Skeletal muscle tissue (tissue), 3 donors: ENCODE measurements at regions not wholly inside any gene's neighbourhood (a gene's known extent, or its start where the extent isn't known, plus 50 kb on each side); places are given as distances from the start of the nearest gene placed in this dataset.

Source experiments
- H3K27ac ChIP-seq: one replicate; pipeline ENCODE4 v1.7.0; 2013; ENCODE audit warnings: mild to moderate bottlenecking, low read depth, low read length, inconsistent platforms
- H3K27me3 ChIP-seq, 3 donors: one replicate each; pipeline ENCODE4 v1.7.0; 2013; ENCODE audit warnings: low read length in 3 of 3; ENCODE audit not compliant: control insufficient read depth in 3 of 3, insufficient read depth in 3 of 3
- H3K36me3 ChIP-seq, 3 donors: one replicate each; pipeline ENCODE4 v1.7.0; 2013; ENCODE audit warnings: low read length in 3 of 3; ENCODE audit not compliant: control insufficient read depth in 3 of 3, insufficient read depth in 3 of 3
- H3K4me1 ChIP-seq, 3 donors: one replicate each; pipeline ENCODE4 v1.7.0; 2013; ENCODE audit warnings: low read length in 3 of 3, mild to moderate bottlenecking in 3 of 3; ENCODE audit not compliant: control insufficient read depth in 3 of 3, insufficient read depth in 3 of 3
- H3K4me3 ChIP-seq, 3 donors: one replicate each; pipeline ENCODE4 v1.7.0; 2013; ENCODE audit warnings: low read length in 3 of 3
- H3K9ac ChIP-seq, 3 donors: one replicate each; pipeline ENCODE4 v1.7.0; 2013; ENCODE audit warnings: low read length in 3 of 3, mild to moderate bottlenecking in 3 of 3, moderate library complexity in 2 of 3, low read depth in 1 of 3
- H3K9me3 ChIP-seq, 3 donors: one replicate each; pipeline ENCODE4 v1.7.0; 2013; ENCODE audit warnings: low read length in 3 of 3; ENCODE audit not compliant: control insufficient read depth in 3 of 3
- donor health status: Osteomylitis.

- H3K27me3 ChIP-seq, result no peaks in the 10 kb centered on the region
- no peak overlapping the region for H3K9ac ChIP-seq
- no peaks in the 10 kb centered on the region for H3K9me3 ChIP-seq
- no peak overlapping the region for H3K27ac ChIP-seq
- no peak overlapping the region for H3K4me3 ChIP-seq
- H3K36me3 ChIP-seq, result no peaks in the 10 kb centered on the region
- no peaks in the 10 kb centered on the region for H3K4me1 ChIP-seq
Measured at GRCh38 chr18:40559556-40559955, 1395.5 kb upstream of the PIK3C3 start.

- H3K4me3 ChIP-seq, result no peak overlapping the region
Measured at GRCh38 chr18:40558706-40559392, 1396.2 kb upstream of the PIK3C3 start.

GRCh38 chr18:40555914-40556313 is 1399.1 kb upstream of the PIK3C3 start:
- Histone ChIP-seq H3K36me3 (no peaks in the 10 kb centered on the region), H3K9me3 (no peaks in the 10 kb centered on the region), H3K4me3 (no peak overlapping the region), H3K4me1 (no peaks in the 10 kb centered on the region), H3K27ac (no peak overlapping the region), H3K9ac (no peak overlapping the region), H3K27me3 (no peaks in the 10 kb centered on the region)

More at GRCh38 chr18:40558706-40559392, 1396.2 kb upstream of the PIK3C3 start:
- Histone ChIP-seq H3K4me1 (no peaks in the 10 kb centered on the region), H3K27me3 (no peaks in the 10 kb centered on the region), H3K27ac (no peak overlapping the region), H3K9ac (no peak overlapping the region), H3K36me3 (no peaks in the 10 kb centered on the region), H3K9me3 (no peaks in the 10 kb centered on the region)

GRCh38 chr18:40553029-40553428 is 1402.0 kb upstream of the PIK3C3 start:
- no peaks in the 10 kb centered on the region for H3K4me1 ChIP-seq
- H3K36me3 ChIP-seq, result no peaks in the 10 kb centered on the region
- H3K4me3 ChIP-seq, result no peak overlapping the region

GRCh38 chr18:40546875-40547274 is 1408.2 kb upstream of the PIK3C3 start:
- H3K4me3 ChIP-seq, result no peak overlapping the region
- H3K36me3 ChIP-seq, result no peaks in the 10 kb centered on the region
- H3K27ac ChIP-seq, result no peak overlapping the region
- H3K27me3 ChIP-seq, result no peaks in the 10 kb centered on the region
- H3K4me1 ChIP-seq, result no peaks in the 10 kb centered on the region
- no peak overlapping the region for H3K9ac ChIP-seq
- H3K9me3 ChIP-seq, result no peaks in the 10 kb centered on the region

More at GRCh38 chr18:40553029-40553428, 1402.0 kb upstream of the PIK3C3 start:
- Histone ChIP-seq H3K27ac (no peak overlapping the region), H3K9ac (no peak overlapping the region), H3K9me3 (no peaks in the 10 kb centered on the region), H3K27me3 (no peaks in the 10 kb centered on the region)

GRCh38 chr18:40534723-40535122 is 1420.3 kb upstream of the PIK3C3 start:
- no peak overlapping the region for H3K27ac ChIP-seq
- no peaks in the 10 kb centered on the region for H3K27me3 ChIP-seq
- H3K4me3 ChIP-seq, result no peak overlapping the region
- no peaks in the 10 kb centered on the region for H3K9me3 ChIP-seq
- H3K36me3 ChIP-seq, result no peaks in the 10 kb centered on the region
- no peak overlapping the region for H3K9ac ChIP-seq
- no peaks in the 10 kb centered on the region for H3K4me1 ChIP-seq

DNA sequence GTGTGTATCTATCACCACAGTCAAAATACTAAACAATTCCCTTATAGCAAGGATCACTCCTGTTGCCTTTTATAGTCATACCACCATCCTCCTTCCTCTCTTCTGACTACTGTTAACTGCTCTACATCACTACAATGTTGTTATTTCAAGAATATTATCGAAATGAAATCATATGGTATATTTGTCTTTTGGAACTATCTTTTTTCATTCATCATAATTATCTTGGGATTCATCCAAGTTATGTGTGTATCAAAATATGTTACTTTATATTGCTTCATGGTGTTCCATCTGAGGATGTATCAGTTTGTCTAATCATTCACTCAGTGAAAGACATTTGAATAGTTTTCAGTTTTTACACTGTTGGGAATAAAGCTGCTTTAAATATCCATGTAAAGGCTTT is 1423.0 kb upstream of the PIK3C3 start:
- Histone ChIP-seq H3K36me3 (no peaks in the 10 kb centered on the region), H3K9ac (no peak overlapping the region), H3K9me3 (no peaks in the 10 kb centered on the region), H3K4me3 (no peak overlapping the region), H3K27ac (no peak overlapping the region), H3K4me1 (no peaks in the 10 kb centered on the region), H3K27me3 (no peaks in the 10 kb centered on the region)

- Histone ChIP-seq H3K9ac (no peak overlapping the region), H3K4me3 (no peak overlapping the region), H3K4me1 (no peaks in the 10 kb centered on the region), H3K9me3 (no peaks in the 10 kb centered on the region), H3K36me3 (no peaks in the 10 kb centered on the region), H3K27ac (no peak overlapping the region), H3K27me3 (no peaks in the 10 kb centered on the region)
Measured at GRCh38 chr18:40531051-40531450, 1424.0 kb upstream of the PIK3C3 start.

GRCh38 chr18:40529478-40529877 is 1425.6 kb upstream of the PIK3C3 start:
- H3K27ac ChIP-seq, result no peak overlapping the region
- H3K27me3 ChIP-seq, result no peaks in the 10 kb centered on the region
- no peaks in the 10 kb centered on the region for H3K9me3 ChIP-seq
- H3K4me1 ChIP-seq, result no peaks in the 10 kb centered on the region
- H3K4me3 ChIP-seq, result no peak overlapping the region
- no peak overlapping the region for H3K9ac ChIP-seq
- no peaks in the 10 kb centered on the region for H3K36me3 ChIP-seq

- Histone ChIP-seq H3K36me3 (no peaks in the 10 kb centered on the region), H3K27me3 (no peaks in the 10 kb centered on the region), H3K4me3 (no peak overlapping the region)
Measured at GRCh38 chr18:40524881-40525280, 1430.2 kb upstream of the PIK3C3 start.

More at GRCh38 chr18:40524881-40525280, 1430.2 kb upstream of the PIK3C3 start:
- Histone ChIP-seq H3K4me1 (no peaks in the 10 kb centered on the region), H3K27ac (no peak overlapping the region), H3K9me3 (no peaks in the 10 kb centered on the region), H3K9ac (no peak overlapping the region)
